Panc1 (cell line): ENCODE measurements at regions not wholly inside any gene's neighbourhood (a gene's known extent, or its start where the extent isn't known, plus 50 kb on each side); places are given as distances from the start of the nearest gene placed in this dataset.

Experiments
- ATAC-seq: fragments of 200-7000 bp; cut with Tn5 transposase; 2 replicates; pipeline ENCODE4 v1.9.1; 2020; ENCODE audit warnings: mild to moderate bottlenecking, moderate library complexity
- BruUV-seq: library from RNA; stranded (reverse); fragments of 400-500 nt; replicated peaks from 2 replicates; lab custom pipeline; 2021; lab: Mats Ljungman, UMichigan
- CTCF ChIA-PET: fragments of 300-600 bp; sonication (Branson Sonifier 250); formaldehyde crosslinking; loops from one replicate; lab custom pipeline; 2022; ENCODE audit warnings: antibody characterized with exemption; lab: Charles Lee
- POLR2A ChIA-PET: fragments of 300-600 bp; sonication (Branson Sonifier 250); formaldehyde crosslinking; loops from one replicate; lab custom pipeline; 2022; ENCODE audit warnings: antibody characterized with exemption; lab: Charles Lee
- DNase-seq: peaks from one replicate; pipeline ENCODE4 v3.0.0-alpha.2; 2010; ENCODE audit warnings: low read depth, low spot score
- H3K27ac ChIP-seq: 2 replicates; pipeline ENCODE4 v1.5.1; 2011; ENCODE audit warnings: mild to moderate bottlenecking, low read length, inconsistent platforms
- H3K27me3 ChIP-seq: fragments of 200-500 bp; sonication (Bioruptor generic); 2 replicates; pipeline ENCODE4 v1.6.0; 2014; ENCODE audit warnings: low read length, inconsistent platforms; ENCODE audit not compliant: control insufficient read depth, insufficient read depth
- H3K36me3 ChIP-seq: fragments of 200-500 bp; sonication (Bioruptor generic); 2 replicates; pipeline ENCODE4 v1.5.1; 2014; ENCODE audit warnings: inconsistent platforms, mild to moderate bottlenecking, low read length, moderate library complexity; ENCODE audit not compliant: control insufficient read depth, insufficient read depth
- H3K4me1 ChIP-seq: 2 replicates; pipeline ENCODE4 v1.5.1; 2011; ENCODE audit warnings: inconsistent platforms, mild to moderate bottlenecking, low read length, moderate library complexity; ENCODE audit not compliant: control insufficient read depth, insufficient read depth
- H3K4me3 ChIP-seq, 2 experiments: 2 replicates each; pipeline ENCODE4 v1.5.1; 2011 to 2012; ENCODE audit warnings: low read depth in 2 of 2, low read length in 2 of 2, mild to moderate bottlenecking in 2 of 2, inconsistent platforms in 1 of 2, moderate library complexity in 1 of 2
- H3K9me3 ChIP-seq: fragments of 200-500 bp; sonication (Bioruptor generic); 2 replicates; pipeline ENCODE4 v1.5.1; 2014; ENCODE audit warnings: low read depth, mild to moderate bottlenecking, inconsistent platforms, low read length, moderate library complexity; ENCODE audit not compliant: control insufficient read depth, insufficient read depth
- POLR2AphosphoS5 ChIP-seq: IDR thresholded peaks from 2 replicates; pipeline ENCODE4 v1.6.1; 2012; ENCODE audit warnings: mild to moderate bottlenecking, low read depth, low read length, moderate library complexity
- SIN3A ChIP-seq: IDR thresholded peaks from 2 replicates; pipeline ENCODE4 v1.6.1; 2012; ENCODE audit warnings: low read depth, mild to moderate bottlenecking, low read length, moderate library complexity, borderline replicate concordance; ENCODE audit not compliant: insufficient read depth
- TCF7L2 ChIP-seq: IDR thresholded peaks from 2 replicates; pipeline ENCODE4 v1.6.1; 2011; ENCODE audit warnings: mild to moderate bottlenecking, low read depth, low read length, inconsistent platforms
- in situ Hi-C: cut with HindIII; loops from 2 replicates; pipeline ENCODE4 v1.10.0; 2016; ENCODE audit warnings: low sequenced_read_pairs, low pct_unique_long_range_greater_than_20kb
- intact Hi-C: fragments of 100-400 bp; cut with micrococcal nuclease; formaldehyde crosslinking; loops from one replicate; pipeline ENCODE4 v1.10.0; 2022; ENCODE audit not compliant: unreplicated experiment
- TF ChIP-seq, protein P1 (sequence below), 2 experiments: IDR thresholded peaks; 2 replicates each; pipeline ENCODE4 v1.6.1; 2011 to 2012; ENCODE audit warnings: low read depth in 2 of 2, control low read depth in 1 of 2, low read length in 1 of 2, mild to moderate bottlenecking in 1 of 2, moderate library complexity in 1 of 2; ENCODE audit not compliant: insufficient read depth in 1 of 2
- TF ChIP-seq, protein P2 (sequence below): fragments of 450-650 bp; IDR thresholded peaks from 2 replicates; pipeline ENCODE4 v1.5.1; 2017; ENCODE audit warnings: mild to moderate bottlenecking

- Histone ChIP-seq H3K9me3 (no peaks in the 10 kb centered on the region), H3K36me3 (no peaks in the 10 kb centered on the region), H3K4me1 (no peaks in the 10 kb centered on the region), H3K27me3 (peaks cover 2% of the 10 kb centered on the region; the same call in 1 of the 2 replicates), H3K27ac (no peak overlapping the region), H3K4me3 (no peak overlapping the region)
- POLR2A ChIA-PET: no interaction called here
- intact Hi-C loops (no loop called here), in situ Hi-C loops (no loop called here)
- BruUV-seq: no TSS peak
- CTCF ChIA-PET: no interaction called here
- no peak for ATAC-seq
- TF ChIP-seq SIN3A (no peak), TCF7L2 (no peak), POLR2AphosphoS5 (no peak)
- TF ChIP-seq, protein P1, sequence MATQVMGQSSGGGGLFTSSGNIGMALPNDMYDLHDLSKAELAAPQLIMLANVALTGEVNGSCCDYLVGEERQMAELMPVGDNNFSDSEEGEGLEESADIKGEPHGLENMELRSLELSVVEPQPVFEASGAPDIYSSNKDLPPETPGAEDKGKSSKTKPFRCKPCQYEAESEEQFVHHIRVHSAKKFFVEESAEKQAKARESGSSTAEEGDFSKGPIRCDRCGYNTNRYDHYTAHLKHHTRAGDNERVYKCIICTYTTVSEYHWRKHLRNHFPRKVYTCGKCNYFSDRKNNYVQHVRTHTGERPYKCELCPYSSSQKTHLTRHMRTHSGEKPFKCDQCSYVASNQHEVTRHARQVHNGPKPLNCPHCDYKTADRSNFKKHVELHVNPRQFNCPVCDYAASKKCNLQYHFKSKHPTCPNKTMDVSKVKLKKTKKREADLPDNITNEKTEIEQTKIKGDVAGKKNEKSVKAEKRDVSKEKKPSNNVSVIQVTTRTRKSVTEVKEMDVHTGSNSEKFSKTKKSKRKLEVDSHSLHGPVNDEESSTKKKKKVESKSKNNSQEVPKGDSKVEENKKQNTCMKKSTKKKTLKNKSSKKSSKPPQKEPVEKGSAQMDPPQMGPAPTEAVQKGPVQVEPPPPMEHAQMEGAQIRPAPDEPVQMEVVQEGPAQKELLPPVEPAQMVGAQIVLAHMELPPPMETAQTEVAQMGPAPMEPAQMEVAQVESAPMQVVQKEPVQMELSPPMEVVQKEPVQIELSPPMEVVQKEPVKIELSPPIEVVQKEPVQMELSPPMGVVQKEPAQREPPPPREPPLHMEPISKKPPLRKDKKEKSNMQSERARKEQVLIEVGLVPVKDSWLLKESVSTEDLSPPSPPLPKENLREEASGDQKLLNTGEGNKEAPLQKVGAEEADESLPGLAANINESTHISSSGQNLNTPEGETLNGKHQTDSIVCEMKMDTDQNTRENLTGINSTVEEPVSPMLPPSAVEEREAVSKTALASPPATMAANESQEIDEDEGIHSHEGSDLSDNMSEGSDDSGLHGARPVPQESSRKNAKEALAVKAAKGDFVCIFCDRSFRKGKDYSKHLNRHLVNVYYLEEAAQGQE (IDR thresholded peaks at IDR 0.05; ENCODE audit: insufficient read depth in 1 of 2, low read depth in 2 of 2, low read length in 1 of 2): no peak
- TF ChIP-seq, protein P2, sequence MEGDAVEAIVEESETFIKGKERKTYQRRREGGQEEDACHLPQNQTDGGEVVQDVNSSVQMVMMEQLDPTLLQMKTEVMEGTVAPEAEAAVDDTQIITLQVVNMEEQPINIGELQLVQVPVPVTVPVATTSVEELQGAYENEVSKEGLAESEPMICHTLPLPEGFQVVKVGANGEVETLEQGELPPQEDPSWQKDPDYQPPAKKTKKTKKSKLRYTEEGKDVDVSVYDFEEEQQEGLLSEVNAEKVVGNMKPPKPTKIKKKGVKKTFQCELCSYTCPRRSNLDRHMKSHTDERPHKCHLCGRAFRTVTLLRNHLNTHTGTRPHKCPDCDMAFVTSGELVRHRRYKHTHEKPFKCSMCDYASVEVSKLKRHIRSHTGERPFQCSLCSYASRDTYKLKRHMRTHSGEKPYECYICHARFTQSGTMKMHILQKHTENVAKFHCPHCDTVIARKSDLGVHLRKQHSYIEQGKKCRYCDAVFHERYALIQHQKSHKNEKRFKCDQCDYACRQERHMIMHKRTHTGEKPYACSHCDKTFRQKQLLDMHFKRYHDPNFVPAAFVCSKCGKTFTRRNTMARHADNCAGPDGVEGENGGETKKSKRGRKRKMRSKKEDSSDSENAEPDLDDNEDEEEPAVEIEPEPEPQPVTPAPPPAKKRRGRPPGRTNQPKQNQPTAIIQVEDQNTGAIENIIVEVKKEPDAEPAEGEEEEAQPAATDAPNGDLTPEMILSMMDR: no peak
- no peak for DNase-seq
These were observed 498.5 kb downstream of the QKI start for GRCh38 chr6:163913045-163913444.

DNA sequence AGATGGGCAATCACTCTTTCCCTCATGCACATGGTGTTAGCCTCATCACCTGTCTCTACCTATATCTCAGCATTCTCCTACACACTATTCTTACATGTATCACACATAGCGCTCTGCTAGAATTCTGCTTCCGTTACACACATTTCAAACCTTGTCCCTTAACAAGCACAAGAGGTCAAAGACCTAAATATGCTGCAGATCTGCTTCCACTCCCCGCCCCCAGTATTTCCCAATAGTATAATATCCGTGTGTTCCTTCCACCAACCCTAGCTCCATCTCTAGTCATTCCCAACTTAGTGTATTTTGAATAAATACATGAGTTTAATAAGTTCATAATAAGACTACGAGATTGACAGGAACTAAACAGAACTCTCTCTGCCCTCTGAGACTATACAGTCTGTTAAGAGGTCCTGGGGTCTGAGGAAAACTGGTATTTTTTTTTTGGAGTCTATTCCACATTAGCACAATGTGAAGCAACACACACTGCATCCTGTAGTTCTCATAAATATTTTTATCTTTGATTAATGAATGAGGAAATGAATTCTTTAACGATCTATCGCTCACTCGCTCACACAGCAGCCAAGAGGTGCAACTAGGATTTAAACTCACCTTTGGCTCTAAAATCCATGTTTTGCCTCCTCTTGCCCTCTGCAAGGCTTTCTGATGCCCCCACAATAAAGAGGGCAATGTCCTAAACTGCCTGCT, 491.6 kb downstream of the QKI start:
- ATAC-seq (no peak), DNase-seq (no peak)
- H3K27ac ChIP-seq: no peak overlapping the region
- no TSS peak for BruUV-seq
- CTCF ChIA-PET: no interaction called here
- in situ Hi-C loops (no loop called here), intact Hi-C loops (no loop called here)
- H3K4me3 ChIP-seq: no peak overlapping the region
- H3K4me1 ChIP-seq: no peaks in the 10 kb centered on the region
- H3K36me3 ChIP-seq: no peaks in the 10 kb centered on the region
- TF ChIP-seq SIN3A: no peak
- TF ChIP-seq, protein P1 (IDR thresholded peaks at IDR 0.05; ENCODE audit: insufficient read depth in 1 of 2, low read depth in 2 of 2, low read length in 1 of 2): no peak
- no peak for TF ChIP-seq TCF7L2
- no peak for TF ChIP-seq POLR2AphosphoS5
- TF ChIP-seq, protein P2: no peak
- POLR2A ChIA-PET: interaction anchor here (0.5 kb wide), 1 partner anchor 1975 kb away, joined by 10 read pairs; no protein-coding TSS in a partner anchor
- H3K27me3 ChIP-seq: peaks cover 2% of the 10 kb centered on the region; the same call in 1 of the 2 replicates
- no peaks in the 10 kb centered on the region for H3K9me3 ChIP-seq
